HCEC 1CT (cell line): ENCODE measurements at regions not wholly inside any gene's neighbourhood (a gene's known extent, or its start where the extent isn't known, plus 50 kb on each side); places are given as distances from the start of the nearest gene placed in this dataset.
"Not testable (repeated sequence)": the region's sequence is repeated elsewhere in the genome, so short reads cannot be mapped to it uniquely, and the experiment has no call there.

Source experiments
- DNase-seq: peaks from one replicate; pipeline ENCODE4 v3.0.0-alpha.2; 2017

DNA sequence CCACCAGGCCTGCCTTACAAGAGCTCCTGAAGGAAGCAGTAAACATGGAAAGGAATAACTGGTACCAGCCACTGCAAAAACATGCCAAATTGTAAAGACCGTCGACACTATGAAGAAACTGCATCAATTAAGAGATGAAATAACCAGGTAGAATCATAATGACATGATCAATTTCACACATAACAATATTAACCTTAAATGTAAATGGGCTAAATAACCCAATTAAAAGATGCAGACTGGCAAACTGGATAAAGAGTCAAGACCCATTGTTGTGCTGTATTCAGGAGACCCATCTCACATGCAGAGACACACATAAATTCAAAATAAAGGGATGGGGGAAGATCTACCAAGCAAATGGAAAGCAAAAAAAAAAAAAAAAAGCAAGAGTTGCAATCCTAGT lies 179.0 kb upstream of the ETV3 start:
- not testable (repeated sequence) for DNase-seq

DNA sequence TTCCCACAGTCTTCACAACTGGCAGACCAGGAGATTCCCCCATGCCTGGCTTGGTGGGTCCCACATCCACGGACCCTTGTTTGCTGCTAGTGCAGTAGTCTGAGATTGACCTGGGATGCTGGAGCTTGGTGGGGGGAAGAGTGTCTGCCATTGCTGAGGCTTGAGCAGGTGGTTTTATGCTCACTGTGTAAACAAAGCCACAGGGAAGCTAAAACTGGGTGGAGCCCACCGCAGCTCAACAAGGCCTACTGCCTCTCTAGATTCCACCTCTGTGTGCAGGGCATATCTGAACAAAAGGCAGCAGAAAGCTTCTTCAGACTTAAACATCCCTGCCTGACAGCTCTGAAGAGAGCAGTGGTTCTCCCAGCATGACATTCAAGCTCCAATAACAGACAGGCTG lies 177.3 kb upstream of the ETV3 start:
- no peak for DNase-seq

DNA sequence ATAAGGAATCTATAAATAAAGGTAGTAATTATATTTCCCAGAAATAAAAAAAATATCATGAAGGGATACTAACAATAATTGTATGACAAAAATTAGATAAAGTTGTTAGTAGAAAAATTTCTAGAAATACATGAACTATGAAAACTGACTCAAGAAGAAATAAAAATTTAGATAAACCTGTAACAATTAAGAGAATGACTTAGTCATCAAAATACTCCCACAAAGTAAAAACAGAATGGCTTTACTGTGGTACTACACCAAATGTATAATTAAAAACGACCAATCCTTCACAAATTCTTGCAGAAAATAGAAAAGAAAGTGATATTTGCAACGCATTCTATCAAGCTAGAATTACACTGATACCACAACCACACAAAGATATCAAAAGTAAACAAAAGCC lies 176.2 kb upstream of the ETV3 start:
- no peak for DNase-seq

DNA sequence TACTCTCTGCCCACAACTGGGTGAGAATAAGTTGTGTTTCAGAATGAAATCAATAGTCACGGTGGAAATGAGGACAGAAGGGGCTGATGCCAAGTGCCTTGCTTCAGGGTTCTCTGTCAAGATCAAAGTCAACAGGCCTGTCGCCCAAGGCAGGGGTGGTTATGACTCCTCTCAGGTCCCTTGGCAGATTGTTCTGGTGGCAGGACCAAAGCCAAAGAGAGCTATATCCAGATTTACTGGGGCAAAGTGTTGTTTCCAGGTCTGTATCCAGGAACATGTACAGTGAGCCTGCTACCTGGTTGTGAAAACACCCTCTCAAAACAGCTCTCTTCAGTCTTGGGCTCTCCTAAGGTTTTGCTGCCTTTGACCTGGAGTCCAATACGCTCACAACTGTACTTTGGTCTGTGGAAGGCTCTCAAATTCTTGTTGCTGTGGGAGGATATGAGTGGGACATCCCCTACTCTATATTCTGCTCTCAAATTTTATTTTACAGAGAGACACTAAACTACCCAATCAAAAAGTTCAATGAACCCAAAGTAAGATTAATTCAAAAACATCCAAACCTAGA lies 175.1 kb upstream of the ETV3 start:
- DNase-seq: no peak

DNA sequence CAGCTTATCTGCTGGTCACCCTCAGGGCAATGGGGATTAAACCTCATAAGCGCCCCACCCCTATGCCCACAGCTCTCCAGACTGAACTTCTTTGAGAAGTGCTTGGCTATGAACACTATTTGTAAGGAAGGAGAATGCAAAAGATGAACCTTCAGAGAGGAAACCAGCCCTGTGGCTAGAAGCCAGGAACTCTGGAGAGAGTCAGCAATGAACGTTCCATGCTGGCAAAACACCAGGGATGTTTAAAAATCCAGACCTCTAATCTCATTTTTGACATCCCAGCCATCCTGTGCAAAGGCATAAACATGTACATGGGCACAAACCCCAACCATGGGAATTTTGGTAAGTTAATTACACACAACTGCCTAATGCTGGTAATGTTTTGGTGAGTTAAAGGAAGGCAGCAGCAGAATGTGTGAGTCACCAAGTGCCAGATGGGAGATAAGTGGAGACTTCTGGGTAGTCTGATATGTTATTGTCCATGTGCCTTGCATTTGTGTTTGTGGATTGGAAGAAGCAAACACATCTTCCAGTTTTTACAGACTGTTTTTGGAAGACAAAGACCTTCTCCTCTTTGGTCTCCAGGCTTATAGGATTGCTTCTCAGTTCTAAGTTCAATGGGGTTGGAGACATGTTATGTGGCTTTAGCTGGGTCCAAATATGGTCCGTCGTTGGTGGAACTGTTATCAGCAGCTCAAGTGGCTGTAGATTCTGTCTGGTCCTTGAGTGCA lies 174.1 kb upstream of the ETV3 start:
- no peak for DNase-seq

DNA sequence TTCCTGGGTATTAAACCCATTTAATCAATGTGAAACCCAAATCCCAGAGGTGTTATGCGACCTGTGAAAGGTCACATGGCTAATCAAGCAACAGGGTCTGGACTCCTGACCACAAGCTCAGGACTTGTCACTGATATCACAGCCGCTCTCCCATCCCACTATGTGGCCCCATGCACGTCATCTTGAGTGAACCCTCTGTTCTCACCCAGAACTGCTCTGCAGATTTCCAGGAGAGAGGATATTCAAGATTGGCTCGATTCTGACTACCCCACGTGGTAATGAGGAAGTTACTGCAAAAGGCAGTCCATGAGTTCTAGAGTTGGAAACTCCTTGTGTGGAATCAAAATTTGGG lies 173.5 kb upstream of the ETV3 start:
- DNase-seq: no peak

DNA sequence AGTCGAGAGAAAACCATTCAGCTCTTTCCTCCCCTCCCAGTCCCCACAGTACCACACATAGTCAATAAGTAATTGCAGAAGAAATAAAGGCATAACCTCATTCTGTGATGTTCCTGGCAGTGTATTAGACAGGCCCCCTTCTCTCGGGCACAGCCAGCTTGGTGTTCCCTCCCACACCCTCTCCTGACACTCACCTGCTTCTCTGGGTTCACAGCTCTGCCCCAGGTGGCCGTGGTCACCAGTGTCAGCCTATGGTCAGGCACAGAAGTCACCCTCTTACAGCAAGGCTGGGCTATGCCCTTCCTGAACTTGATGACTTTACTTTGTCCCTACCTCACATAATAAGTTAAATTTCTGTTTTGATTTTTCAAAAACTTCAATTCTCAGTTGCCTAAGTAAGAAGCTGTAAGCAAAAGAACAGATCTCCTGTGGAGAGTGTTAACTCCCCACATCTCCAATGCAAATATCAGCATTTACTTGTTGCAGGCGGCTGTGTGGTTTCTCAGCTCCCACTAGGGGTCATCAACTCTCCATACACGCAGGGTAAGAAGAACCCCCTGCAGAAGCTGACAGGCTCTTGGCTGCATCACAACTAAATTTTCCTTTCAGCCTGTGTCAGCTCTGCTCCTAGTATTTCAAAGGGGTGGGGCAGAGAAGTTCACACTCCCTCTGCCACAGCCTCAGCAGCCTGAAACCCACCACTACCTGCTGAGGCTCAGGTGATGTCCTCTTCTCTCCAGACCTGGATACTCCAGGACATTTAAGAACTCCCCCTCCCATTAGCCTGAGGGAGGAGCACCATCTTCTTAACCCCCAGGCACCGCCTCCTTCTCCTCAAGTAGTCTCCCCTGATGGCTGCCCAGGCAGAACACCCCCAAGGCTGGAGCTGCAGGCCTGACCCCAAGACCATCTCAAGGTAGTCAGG lies 172.9 kb upstream of the ETV3 start:
- DNase-seq: not testable (repeated sequence)

DNA sequence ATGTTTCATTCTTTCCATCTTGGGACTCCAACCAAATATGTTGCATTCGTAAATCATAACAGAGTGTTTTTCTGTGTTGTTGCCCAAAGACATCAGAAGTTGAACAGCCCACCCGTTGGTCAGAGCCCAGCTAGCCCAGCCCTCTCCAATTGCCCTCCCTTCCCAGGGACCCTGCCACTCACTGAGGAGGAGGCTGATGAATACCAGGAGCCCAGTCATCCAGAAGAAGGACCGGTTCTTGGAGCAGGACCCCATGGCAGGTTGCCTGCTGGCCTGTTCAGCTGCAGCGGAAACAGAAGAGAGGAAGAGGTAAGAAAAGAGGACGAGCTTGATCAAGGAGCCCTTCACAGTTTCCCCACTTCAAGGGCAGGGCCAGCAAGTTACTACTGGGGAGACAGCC lies 172.2 kb upstream of the ETV3 start:
- no peak for DNase-seq

DNA sequence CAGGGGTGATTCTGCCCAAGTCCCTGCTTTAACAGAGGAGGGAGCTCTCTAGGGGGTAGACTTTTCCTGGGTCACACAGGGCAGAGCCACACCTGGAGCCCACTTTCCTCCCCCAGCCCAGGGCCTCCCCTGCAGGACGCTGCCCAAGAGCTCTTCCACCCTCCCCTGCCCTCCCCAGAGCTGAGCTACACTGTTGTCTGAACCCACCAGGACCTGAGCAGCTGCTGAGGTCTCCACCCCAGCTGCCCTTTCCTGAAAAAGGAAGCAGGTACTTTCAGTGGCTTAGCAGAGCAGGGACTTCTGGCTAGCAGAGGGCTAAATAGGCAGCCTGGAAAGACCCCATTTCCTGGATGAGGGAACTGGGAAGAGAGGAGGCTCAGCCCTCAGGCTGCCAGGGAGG lies 169.3 kb upstream of the ETV3 start:
- DNase-seq: no peak

DNA sequence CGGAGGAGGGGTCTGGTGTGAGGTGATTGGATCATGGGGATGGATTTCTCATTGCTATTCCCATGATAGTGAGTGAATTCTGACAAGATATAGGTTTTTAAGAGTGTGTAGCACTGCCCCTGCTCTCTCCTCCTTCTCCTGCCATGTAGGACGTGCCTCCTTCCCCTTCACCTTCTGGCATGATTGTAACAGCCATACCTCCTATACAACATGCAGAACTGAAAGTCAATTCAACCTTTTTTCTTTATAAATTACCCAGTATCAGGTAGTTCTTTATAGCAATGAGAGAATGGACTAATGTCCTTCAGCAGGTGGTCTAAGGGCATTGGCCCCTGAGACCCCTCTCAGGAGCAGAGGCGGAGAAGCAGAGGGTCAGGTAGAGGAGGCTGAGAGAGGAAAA lies 168.7 kb upstream of the ETV3 start:
- no peak for DNase-seq

DNA sequence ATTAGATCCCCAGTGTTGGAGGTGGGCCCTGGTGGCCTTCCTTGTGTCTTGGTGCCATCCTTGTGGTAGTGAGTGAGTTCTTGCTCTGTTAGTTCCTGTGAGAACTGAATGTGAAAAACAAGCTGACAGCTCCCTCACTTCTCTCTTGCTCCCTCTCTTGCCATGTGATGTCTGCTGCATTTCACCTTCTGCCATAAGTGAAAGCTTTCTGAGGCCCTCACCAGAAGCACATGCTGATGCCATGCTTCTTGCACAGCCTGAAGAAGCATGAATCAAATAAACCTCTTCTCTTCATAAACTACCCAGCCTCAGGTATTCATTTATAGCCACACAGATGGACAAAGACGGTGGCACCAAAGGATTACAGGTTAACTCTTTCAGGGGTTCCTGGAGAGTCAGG lies 166.1 kb upstream of the ETV3 start:
- no peak for DNase-seq

DNA sequence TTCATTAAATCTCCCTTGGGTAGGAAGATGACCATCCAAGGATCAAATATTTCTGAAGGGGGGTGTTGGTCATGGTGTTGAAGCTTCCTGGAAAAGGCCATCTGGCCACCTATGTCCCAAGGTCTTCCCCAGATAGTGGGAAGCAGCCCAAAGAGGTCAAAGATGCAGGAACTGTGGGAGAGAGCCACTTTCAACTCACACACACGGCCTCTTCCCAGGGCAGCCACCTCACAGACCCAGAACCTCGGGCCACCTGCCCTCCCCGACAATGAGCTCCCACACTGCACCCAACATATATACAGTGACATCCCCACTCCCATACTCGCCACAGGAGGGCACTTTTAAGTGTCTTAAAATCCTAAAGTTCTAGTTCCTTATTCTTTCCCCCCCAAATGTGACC lies 164.5 kb upstream of the ETV3 start:
- DNase-seq: no peak

DNA sequence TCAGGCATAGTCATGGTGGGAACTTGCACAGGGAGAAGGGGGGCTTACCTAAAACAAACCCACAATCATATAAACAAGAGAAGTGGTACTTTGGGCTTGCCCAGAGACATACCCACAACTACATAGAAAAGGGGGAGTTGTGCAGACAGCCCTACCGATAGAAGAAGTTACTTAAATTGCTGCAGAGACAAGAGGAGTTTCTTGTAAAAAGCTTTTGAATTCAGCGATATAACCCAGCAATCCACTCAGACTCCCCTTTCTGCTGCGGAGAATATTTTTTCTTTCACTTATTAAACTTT lies 164.0 kb upstream of the ETV3 start:
- no peak for DNase-seq

DNA sequence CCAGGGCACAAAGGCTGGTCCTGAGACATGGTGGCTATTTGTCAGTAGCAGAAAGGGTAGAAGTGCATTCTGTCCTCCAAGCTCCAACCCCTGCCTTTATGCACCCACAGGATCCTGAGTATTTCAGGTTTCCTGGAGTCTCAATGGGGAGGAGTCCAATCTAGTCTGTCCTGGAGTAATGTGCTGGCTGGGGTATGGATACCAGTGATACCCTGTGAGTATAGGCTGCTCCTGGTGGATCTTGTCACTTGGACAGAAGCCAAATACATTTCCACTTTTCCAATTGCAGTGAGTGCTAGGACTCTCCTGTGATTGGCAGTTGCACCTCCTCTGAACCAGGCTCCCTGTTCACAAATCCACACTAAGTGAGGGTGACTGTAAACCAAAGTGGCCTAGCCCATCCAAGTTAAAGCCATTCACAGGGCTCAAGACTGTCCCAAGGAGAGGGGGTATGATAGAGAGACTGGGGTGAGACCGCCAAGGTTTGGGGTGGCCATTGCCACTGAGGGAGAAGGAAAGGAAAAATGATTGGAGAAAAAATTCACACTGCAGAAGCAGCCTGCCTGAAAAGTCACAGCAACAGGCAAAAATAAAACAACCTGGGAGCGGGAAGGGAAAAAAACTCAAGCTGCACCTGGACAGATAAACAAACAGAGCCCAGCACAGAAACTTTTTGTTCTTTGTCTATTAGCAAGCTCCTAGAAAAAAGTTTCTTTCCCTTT lies 163.4 kb upstream of the ETV3 start:
- no peak for DNase-seq

DNA sequence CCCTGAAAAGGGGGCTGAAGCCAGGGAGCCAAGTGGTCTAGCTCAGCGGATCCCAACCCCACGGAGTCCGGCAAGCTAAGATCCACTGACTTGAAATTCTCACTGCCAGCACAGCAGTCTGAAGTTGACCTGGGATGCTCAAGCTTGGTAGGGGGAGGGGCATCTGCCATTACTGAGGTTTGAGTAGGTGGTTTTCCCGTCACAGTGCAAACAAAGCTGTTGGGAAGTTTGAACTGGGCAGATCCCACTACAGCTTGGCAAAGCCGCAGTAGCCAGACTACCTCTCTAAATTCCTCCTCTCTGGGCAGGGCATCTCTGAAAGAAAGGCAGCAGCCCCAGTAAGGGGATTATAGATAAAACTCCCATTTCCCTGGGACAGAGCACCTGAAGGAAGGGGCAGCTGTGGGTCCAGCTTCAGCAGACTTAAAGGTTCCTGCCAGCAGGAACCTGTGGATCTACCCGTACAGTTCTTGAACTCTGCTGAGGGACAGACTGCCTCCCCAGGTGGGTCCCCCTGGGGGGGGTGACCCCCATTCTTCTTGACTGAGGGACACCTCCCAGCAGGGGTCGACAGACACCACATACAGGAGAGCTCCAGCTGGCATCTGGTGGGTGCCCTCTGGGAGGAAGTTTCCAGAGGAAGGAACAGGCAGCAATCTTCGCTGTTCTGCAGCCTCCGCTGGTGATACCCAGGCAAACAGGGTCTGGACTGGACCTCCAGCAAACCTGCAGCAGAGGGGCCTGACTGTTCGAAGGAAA lies 156.4 kb upstream of the ETV3 start:
- DNase-seq: not testable (repeated sequence)

DNA sequence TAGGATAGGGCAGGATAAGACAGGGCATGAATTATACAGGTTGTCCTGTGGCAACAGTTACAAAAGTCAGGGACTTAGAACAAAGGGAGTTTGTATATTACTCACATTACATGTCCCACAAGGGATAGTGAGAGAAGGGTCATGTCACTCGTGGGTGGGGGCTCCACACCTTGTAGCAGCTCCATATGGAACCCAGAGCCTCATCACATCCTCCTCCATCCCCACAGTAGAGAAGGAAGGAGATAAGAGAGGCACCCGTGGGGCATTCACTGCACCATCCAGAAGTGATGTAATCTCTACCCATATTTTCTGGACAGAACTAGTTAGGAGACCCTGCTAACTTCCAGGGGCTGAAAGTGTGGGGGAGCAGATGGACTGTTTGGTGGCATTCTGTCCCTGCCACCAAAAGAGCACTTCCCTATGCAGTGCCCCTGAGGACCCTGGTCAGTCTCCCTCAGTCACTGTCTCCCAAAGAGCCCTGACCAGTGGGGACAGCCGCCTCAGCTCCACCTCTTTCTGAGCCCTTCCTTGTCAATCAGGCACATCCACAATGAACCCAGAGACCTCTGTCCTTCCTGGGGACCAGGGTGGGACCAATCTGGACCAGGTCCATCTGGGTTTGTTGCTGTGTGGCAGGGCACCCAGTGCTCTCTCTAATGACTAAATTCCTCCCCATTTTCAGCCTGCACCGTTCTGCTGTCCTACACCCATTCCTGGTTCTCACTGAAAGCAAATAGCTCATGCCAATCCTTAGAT lies 154.8 kb upstream of the ETV3 start:
- no peak for DNase-seq

DNA sequence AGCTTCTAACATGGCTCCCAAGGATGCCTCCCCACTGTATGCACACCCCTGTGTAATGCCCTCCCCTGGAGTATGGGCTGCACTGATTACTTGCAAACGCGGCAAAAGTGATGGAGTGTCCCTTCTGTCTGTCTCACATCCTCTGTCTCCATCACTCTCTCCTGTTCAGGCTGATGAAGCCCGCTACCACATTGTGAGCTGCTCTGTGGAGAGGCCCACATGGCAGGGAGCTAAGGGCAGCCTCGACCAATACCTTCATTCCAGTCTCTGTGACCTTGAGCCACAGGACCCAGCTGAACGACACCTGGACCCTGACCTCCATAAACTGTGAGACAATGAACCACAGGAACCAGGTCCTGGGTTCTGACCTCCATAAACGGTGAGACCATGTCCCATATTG lies 154.1 kb upstream of the ETV3 start:
- DNase-seq: no peak

DNA sequence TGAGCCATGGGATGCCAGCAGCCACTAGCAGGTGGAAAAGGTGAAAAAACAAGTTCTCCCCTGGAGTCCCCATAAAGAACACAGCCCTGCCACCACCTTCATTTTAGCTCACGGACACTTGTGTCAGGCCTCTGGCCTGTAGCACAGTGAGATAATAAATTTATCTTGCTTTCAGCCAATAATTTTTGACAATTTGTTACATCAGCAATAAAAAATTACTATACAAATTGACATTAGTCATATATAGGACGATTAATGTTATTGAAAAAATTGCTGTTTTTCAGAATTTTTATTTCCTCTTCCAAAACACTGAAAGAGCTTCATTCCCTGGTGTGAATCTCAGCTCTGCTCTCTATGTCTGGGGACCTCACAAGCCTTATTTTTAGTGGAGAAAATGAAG lies 152.9 kb upstream of the ETV3 start:
- DNase-seq: no peak

DNA sequence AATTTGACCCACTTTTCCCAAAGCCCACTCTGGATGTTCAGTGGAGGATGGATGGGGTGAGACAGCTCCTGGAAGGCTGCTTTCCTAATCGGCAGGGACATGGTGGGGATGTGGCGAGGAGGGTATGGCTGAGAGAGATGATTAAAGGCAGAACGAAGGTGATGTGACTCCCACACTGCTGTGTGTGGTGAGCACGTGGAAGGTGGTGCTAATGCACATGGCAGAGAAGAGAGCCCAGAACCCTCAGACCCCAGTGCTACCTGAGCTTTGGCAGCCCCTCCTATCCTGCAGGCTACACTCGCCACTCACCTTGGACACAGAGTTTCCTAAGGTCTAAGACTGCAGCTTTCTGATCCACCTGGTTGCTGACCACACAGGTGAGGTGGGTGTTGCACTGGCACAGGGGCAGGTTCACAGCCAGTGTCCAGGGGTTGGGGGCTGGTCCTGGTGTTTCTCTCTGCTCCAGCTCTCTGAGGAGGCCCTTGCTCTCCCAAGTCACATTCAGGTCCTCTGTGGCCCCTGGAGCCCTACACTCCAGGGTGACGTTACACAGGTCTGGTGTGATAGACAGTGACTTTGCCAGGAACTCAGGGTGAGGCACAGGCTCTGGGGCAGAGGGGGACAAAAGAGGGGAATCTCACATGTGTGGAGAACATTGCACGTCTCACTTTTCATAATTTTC lies 151.4 kb upstream of the ETV3 start:
- DNase-seq: no peak

DNA sequence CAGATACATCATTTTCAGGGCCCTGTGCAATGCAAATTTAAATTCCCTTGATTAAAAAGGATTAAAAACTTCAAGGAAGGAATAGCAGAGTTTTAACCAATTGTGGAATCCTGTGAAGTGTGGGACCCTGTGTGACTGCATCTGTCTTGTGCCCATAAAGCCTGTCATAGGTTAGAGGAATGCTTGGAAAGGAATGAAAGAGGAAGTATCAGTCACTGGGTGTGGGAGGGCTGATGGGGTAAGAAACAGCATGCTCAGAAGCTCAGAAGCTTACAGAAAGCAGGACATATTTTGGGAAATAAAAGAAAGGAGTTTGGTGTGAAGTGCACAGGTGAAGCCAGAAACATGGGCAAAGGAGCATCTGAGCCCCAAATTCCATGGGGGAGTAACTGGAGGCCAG lies 150.8 kb upstream of the ETV3 start:
- no peak for DNase-seq

DNA sequence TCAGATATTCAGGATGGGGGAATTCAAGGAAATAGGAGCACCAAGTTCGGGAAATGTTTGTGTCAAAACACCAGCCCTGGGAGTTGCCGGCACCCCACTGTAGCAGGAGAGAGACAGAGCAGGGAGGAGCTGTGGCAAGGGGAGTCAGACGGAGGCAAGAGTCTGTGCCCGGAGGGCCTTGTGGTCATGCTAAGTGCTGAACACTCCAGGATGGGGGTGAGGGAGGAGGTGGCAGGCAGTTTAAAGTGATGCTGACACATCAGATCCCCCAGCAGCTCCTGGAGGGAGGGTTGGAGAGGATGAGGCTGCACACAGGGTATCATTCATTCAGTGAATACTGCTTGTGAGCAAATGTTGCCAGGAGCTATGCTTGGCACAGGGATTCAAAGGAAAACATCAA lies 150.3 kb upstream of the ETV3 start:
- DNase-seq: no peak

DNA sequence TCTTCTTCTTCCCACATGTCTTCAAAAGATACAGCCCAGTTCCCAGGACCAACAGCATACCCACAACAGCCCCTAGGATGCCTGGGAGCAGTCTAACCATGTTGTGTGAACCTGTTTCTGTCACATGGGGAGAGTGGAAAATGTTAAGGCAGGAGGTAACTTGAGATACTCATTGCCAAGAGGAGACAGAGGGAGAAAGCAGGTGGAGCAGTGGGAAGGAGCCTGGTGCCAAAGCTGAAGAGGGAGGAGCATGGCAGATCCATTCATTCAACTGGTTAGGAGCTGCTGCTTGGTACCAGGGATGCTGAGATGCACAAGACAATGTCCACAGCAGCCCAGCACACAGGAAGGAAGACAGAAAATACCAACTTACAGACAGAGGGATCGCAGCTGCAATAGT lies 149.8 kb upstream of the ETV3 start:
- DNase-seq: no peak
